LNCaP clone FGC (cell line): ENCODE measurements at regions not wholly inside any gene's neighbourhood (a gene's known extent, or its start where the extent isn't known, plus 50 kb on each side); places are given as distances from the start of the nearest gene placed in this dataset.

Experiments used
- DNase-seq: peaks from one replicate; pipeline ENCODE4 v3.0.0-alpha.2; 2011; ENCODE audit warnings: low read depth
- H3K4me3 ChIP-seq: 2 replicates; pipeline ENCODE4 v1.5.1; 2011; ENCODE audit warnings: mild to moderate bottlenecking, low read depth, low read length, control low read depth
- CTCF ChIP-seq: IDR thresholded peaks from 2 replicates; pipeline ENCODE4 v1.5.1; 2012; ENCODE audit warnings: mild to moderate bottlenecking; ENCODE audit not compliant: control insufficient read depth, insufficient read depth; ENCODE audit errors: extremely low read depth

GRCh38 chr2:19541884-19542283, 183.5 kb upstream of the OSR1 start:
- TF ChIP-seq CTCF = no peak
- H3K4me3 ChIP-seq = no peak overlapping the region
- DNase-seq = no peak

- DNase-seq = no peak
- no peak overlapping the region for H3K4me3 ChIP-seq
- no peak for TF ChIP-seq CTCF
Observed at GRCh38 chr2:19540739-19541525, 182.5 kb upstream of the OSR1 start.

- no peak for TF ChIP-seq CTCF
- no peak overlapping the region for H3K4me3 ChIP-seq
- peak; percentile 52 for DNase-seq
Observed at GRCh38 chr2:19538411-19538963, 180.1 kb upstream of the OSR1 start.

- no peak for DNase-seq
- TF ChIP-seq CTCF = no peak
Observed at GRCh38 chr2:19536136-19536535, 177.7 kb upstream of the OSR1 start.

GRCh38 chr2:19532547-19533196, 174.2 kb upstream of the OSR1 start:
- TF ChIP-seq CTCF = no peak
- DNase-seq = no peak
- no peak overlapping the region for H3K4me3 ChIP-seq

More at GRCh38 chr2:19536136-19536535, 177.7 kb upstream of the OSR1 start:
- no peak overlapping the region for H3K4me3 ChIP-seq

- H3K4me3 ChIP-seq = no peak overlapping the region
- TF ChIP-seq CTCF = no peak
- DNase-seq = no peak
Observed at GRCh38 chr2:19529677-19530076, 171.3 kb upstream of the OSR1 start.
